Neural cell (in vitro differentiated cells): ENCODE measurements at regions not wholly inside any gene's neighbourhood (a gene's known extent, or its start where the extent isn't known, plus 50 kb on each side); places are given as distances from the start of the nearest gene placed in this dataset.
A peak's percentile ranks its signal among the peaks of the same experiment; 100 is the strongest.

Source experiments
- H2AFZ ChIP-seq: fragments of 200-600, 300-800 bp; sonication (generic), shearing (Covaris generic); 2 replicates; pipeline ENCODE4 v1.6.0; 2014; ENCODE audit warnings: low read depth, mild to moderate bottlenecking, antibody characterized with exemption, low read length, moderate library complexity
- H3F3A ChIP-seq: fragments of 200-600 bp; shearing (Covaris generic); 2 replicates; pipeline ENCODE4 v1.6.1; 2016; ENCODE audit warnings: mild to moderate bottlenecking, moderate library complexity, mixed read lengths, antibody characterized with exemption, low read length; ENCODE audit not compliant: insufficient read depth, poor library complexity, severe bottlenecking
- H3K27ac ChIP-seq: fragments of 200-600, 300-800 bp; sonication (generic), shearing (Covaris generic); 2 replicates; pipeline ENCODE4 v1.5.1; 2014; ENCODE audit warnings: mild to moderate bottlenecking, low read length, moderate library complexity
- H3K27me3 ChIP-seq: fragments of 300-800, 200-600 bp; sonication (generic), shearing (Covaris generic); 2 replicates; pipeline ENCODE4 v1.6.0; 2014; ENCODE audit warnings: mild to moderate bottlenecking, low read depth, low read length, moderate library complexity; ENCODE audit not compliant: insufficient read depth
- H3K36me3 ChIP-seq: fragments of 300-800, 200-600 bp; sonication (generic), shearing (Covaris generic); 2 replicates; pipeline ENCODE4 v1.5.1; 2014; ENCODE audit warnings: mild to moderate bottlenecking, antibody characterized with exemption, low read length, moderate library complexity; ENCODE audit not compliant: insufficient read depth
- H3K4me2 ChIP-seq: fragments of 300-800, 200-600 bp; sonication (generic), shearing (Covaris generic); 2 replicates; pipeline ENCODE4 v1.6.0; 2014; ENCODE audit warnings: mild to moderate bottlenecking, low read length
- H3K4me3 ChIP-seq: fragments of 300-800, 200-600 bp; sonication (generic), shearing (Covaris generic); 2 replicates; pipeline ENCODE4 v1.5.1; 2014; ENCODE audit warnings: mild to moderate bottlenecking, low read length, moderate library complexity
- H3K79me2 ChIP-seq: fragments of 200-600 bp; shearing (Covaris generic); replicated peaks from 2 replicates; pipeline ENCODE4 v1.6.0; 2014; ENCODE audit warnings: mild to moderate bottlenecking, low read length, moderate library complexity; ENCODE audit not compliant: insufficient read depth
- H3K9ac ChIP-seq: fragments of 300-800, 200-600 bp; sonication (generic), shearing (Covaris generic); 2 replicates; pipeline ENCODE4 v1.6.1; 2016; ENCODE audit warnings: mild to moderate bottlenecking, low read length, mixed read lengths
- H3K9me2 ChIP-seq: fragments of 200-600 bp; shearing (Covaris generic); 2 replicates; pipeline ENCODE4 v1.6.1; 2016; ENCODE audit warnings: mild to moderate bottlenecking, low read length, mixed read lengths; ENCODE audit not compliant: insufficient read depth
- H3K9me3 ChIP-seq: fragments of 200-600, 300-800 bp; sonication (generic), shearing (Covaris generic); 2 replicates; pipeline ENCODE4 v1.6.1; 2016; ENCODE audit warnings: mild to moderate bottlenecking, mixed run types, low read length, moderate library complexity, mixed read lengths
- H4K20me1 ChIP-seq: fragments of 200-600 bp; shearing (Covaris generic); 2 replicates; pipeline ENCODE4 v1.6.1; 2016; ENCODE audit warnings: mild to moderate bottlenecking, mixed run types; ENCODE audit not compliant: insufficient read depth
- CTCF ChIP-seq: fragments of 450-650 bp; IDR thresholded peaks from 2 replicates; pipeline ENCODE4 v1.5.1; 2014; ENCODE audit warnings: antibody characterized with exemption, mild to moderate bottlenecking, moderate library complexity; ENCODE audit not compliant: poor library complexity, severe bottlenecking
- EP300 ChIP-seq: fragments of 450-650 bp; conservative IDR thresholded peaks from 2 replicates; pipeline ENCODE4 v1.6.1; 2014; ENCODE audit warnings: antibody characterized with exemption, mild to moderate bottlenecking, moderate library complexity; ENCODE audit not compliant: poor library complexity, severe bottlenecking
- EZH2 ChIP-seq: fragments of 200-600, 300-800 bp; shearing (Covaris generic), sonication (generic); IDR thresholded peaks from 2 replicates; pipeline ENCODE4 v1.6.1; 2014; ENCODE audit warnings: antibody characterized with exemption, low read length, borderline replicate concordance, mild to moderate bottlenecking; ENCODE audit not compliant: insufficient read depth, poor library complexity, severe bottlenecking
- MXI1 ChIP-seq: fragments of 450-650 bp; conservative IDR thresholded peaks from 2 replicates; pipeline ENCODE4 v1.6.1; 2014; ENCODE audit warnings: antibody characterized with exemption, mild to moderate bottlenecking; ENCODE audit not compliant: poor library complexity, severe bottlenecking
- POLR2AphosphoS5 ChIP-seq: IDR thresholded peaks from 2 replicates; pipeline ENCODE4 v1.6.1; 2012
- RAD21 ChIP-seq: fragments of 450-650 bp; conservative IDR thresholded peaks from 2 replicates; pipeline ENCODE4 v1.6.1; 2014; ENCODE audit warnings: antibody characterized with exemption, mild to moderate bottlenecking, moderate library complexity
- REST ChIP-seq: IDR thresholded peaks from 2 replicates; pipeline ENCODE4 v1.6.1; 2012; ENCODE audit warnings: borderline replicate concordance
- SMC3 ChIP-seq: fragments of 450-650 bp; conservative IDR thresholded peaks from 2 replicates; pipeline ENCODE4 v1.6.1; 2014; ENCODE audit warnings: antibody characterized with exemption, mild to moderate bottlenecking, moderate library complexity; ENCODE audit not compliant: poor library complexity
- TAF1 ChIP-seq: IDR thresholded peaks from 2 replicates; pipeline ENCODE4 v1.6.1; 2012; ENCODE audit warnings: low read depth

GRCh38 chr4:181301735-181302710, 941.2 kb upstream of the TENM3 start:
- no peak overlapping the region for H2AFZ ChIP-seq
- H3K36me3 ChIP-seq: no peaks in the 10 kb centered on the region
- no peaks in the 10 kb centered on the region for H3F3A ChIP-seq
- H4K20me1 ChIP-seq: no peaks in the 10 kb centered on the region
- H3K27ac ChIP-seq: no peak overlapping the region
- no peak overlapping the region for H3K4me3 ChIP-seq
- no peaks in the 10 kb centered on the region for H3K27me3 ChIP-seq
- no peak overlapping the region for H3K4me2 ChIP-seq
- H3K9me3 ChIP-seq: no peaks in the 10 kb centered on the region
- H3K9ac ChIP-seq: no peak overlapping the region
- TF ChIP-seq SMC3 (peak; percentile 50), TAF1 (no peak), CTCF (peak; percentile 50), EZH2 (no peak), RAD21 (peak; percentile 62), MXI1 (no peak), POLR2AphosphoS5 (no peak), REST (no peak), EP300 (no peak)
- no peaks in the 10 kb centered on the region for H3K79me2 ChIP-seq
- no peaks in the 10 kb centered on the region for H3K9me2 ChIP-seq

- H3K4me3 ChIP-seq: no peak overlapping the region
- no peaks in the 10 kb centered on the region for H3K9me3 ChIP-seq
- H3K27me3 ChIP-seq: no peaks in the 10 kb centered on the region
- H3K79me2 ChIP-seq: no peaks in the 10 kb centered on the region
- H3F3A ChIP-seq: no peaks in the 10 kb centered on the region
- H3K36me3 ChIP-seq: no peaks in the 10 kb centered on the region
- H3K27ac ChIP-seq: no peak overlapping the region
- no peaks in the 10 kb centered on the region for H4K20me1 ChIP-seq
- no peak overlapping the region for H3K4me2 ChIP-seq
- TF ChIP-seq TAF1: no peak
- no peak for TF ChIP-seq REST
- no peak for TF ChIP-seq POLR2AphosphoS5
- TF ChIP-seq EZH2: no peak
- TF ChIP-seq RAD21: no peak
- TF ChIP-seq MXI1: no peak
- no peak for TF ChIP-seq CTCF
- no peak for TF ChIP-seq SMC3
- TF ChIP-seq EP300: no peak
- H3K9me2 ChIP-seq: no peaks in the 10 kb centered on the region
- no peak overlapping the region for H2AFZ ChIP-seq
- no peak overlapping the region for H3K9ac ChIP-seq
These were observed 935.4 kb upstream of the TENM3 start for GRCh38 chr4:181307824-181308223.
